ENCODE measurements at regions not wholly inside any gene's neighbourhood (a gene's known extent, or its start where the extent isn't known, plus 50 kb on each side); places are given as distances from the start of the nearest gene placed in this dataset.

- intact Hi-C loops (cut with micrococcal nuclease), result no loop called here
- TF ChIP-seq CTCF (IDR thresholded peaks at IDR 0.05; ENCODE audit: unreplicated experiment), result no peak
- Mint-ChIP-seq H3K27me3 (ENCODE audit: insufficient read depth, unreplicated experiment) (no peaks in the 10 kb centered on the region), H3K4me1 (ENCODE audit: insufficient read depth, unreplicated experiment) (no peaks in the 10 kb centered on the region), H3K9me3 (ENCODE audit: unreplicated experiment) (no peaks in the 10 kb centered on the region), H3K27ac (ENCODE audit: low read depth, unreplicated experiment) (no peak overlapping the region), H3K4me3 (ENCODE audit: unreplicated experiment) (no peak overlapping the region), H3K36me3 (ENCODE audit: insufficient read depth, unreplicated experiment) (no peaks in the 10 kb centered on the region)
- ChIA-PET POLR2A (no interaction called here), CTCF (no interaction called here)
- DNase-seq (ENCODE audit: unreplicated experiment), result no peak
- BruUV-seq (replicated peaks), result no TSS peak
Measured at GRCh38 chr12:34386016-34386415, 363.7 kb downstream of the ALG10 start.

GRCh38 chr12:34386621-34387255 lies 364.4 kb downstream of the ALG10 start:
- Mint-ChIP-seq H3K27ac (ENCODE audit: low read depth, unreplicated experiment) (no peak overlapping the region), H3K9me3 (ENCODE audit: unreplicated experiment) (no peaks in the 10 kb centered on the region), H3K36me3 (ENCODE audit: insufficient read depth, unreplicated experiment) (no peaks in the 10 kb centered on the region), H3K4me1 (ENCODE audit: insufficient read depth, unreplicated experiment) (no peaks in the 10 kb centered on the region), H3K27me3 (ENCODE audit: insufficient read depth, unreplicated experiment) (no peaks in the 10 kb centered on the region), H3K4me3 (ENCODE audit: unreplicated experiment) (no peak overlapping the region)
- intact Hi-C loops (cut with micrococcal nuclease), result no loop called here
- TF ChIP-seq CTCF (IDR thresholded peaks at IDR 0.05; ENCODE audit: unreplicated experiment), result no peak
- DNase-seq (ENCODE audit: unreplicated experiment), result no peak
- no TSS peak for BruUV-seq (replicated peaks)
- CTCF ChIA-PET, result no interaction called here
- POLR2A ChIA-PET, result no interaction called here

- Mint-ChIP-seq H3K27me3 (ENCODE audit: insufficient read depth, unreplicated experiment) (no peaks in the 10 kb centered on the region), H3K9me3 (ENCODE audit: unreplicated experiment) (no peaks in the 10 kb centered on the region), H3K36me3 (ENCODE audit: insufficient read depth, unreplicated experiment) (no peaks in the 10 kb centered on the region), H3K4me1 (ENCODE audit: insufficient read depth, unreplicated experiment) (no peaks in the 10 kb centered on the region), H3K4me3 (ENCODE audit: unreplicated experiment) (no peak overlapping the region), H3K27ac (ENCODE audit: low read depth, unreplicated experiment) (no peak overlapping the region)
- intact Hi-C loops (cut with micrococcal nuclease), result no loop called here
- no peak for TF ChIP-seq CTCF (IDR thresholded peaks at IDR 0.05; ENCODE audit: unreplicated experiment)
- ChIA-PET CTCF (no interaction called here), POLR2A (no interaction called here)
- no peak for DNase-seq (ENCODE audit: unreplicated experiment)
- BruUV-seq (replicated peaks), result no TSS peak
Measured at GRCh38 chr12:34387711-34388635, 365.7 kb downstream of the ALG10 start.

- ChIA-PET POLR2A (no interaction called here), CTCF (no interaction called here)
- intact Hi-C loops (cut with micrococcal nuclease), result no loop called here
- TF ChIP-seq CTCF (IDR thresholded peaks at IDR 0.05; ENCODE audit: unreplicated experiment), result no peak
- H3K36me3 Mint-ChIP-seq (ENCODE audit: insufficient read depth, unreplicated experiment), result no peaks in the 10 kb centered on the region
- no peaks in the 10 kb centered on the region for H3K27me3 Mint-ChIP-seq (ENCODE audit: insufficient read depth, unreplicated experiment)
- H3K27ac Mint-ChIP-seq (ENCODE audit: low read depth, unreplicated experiment), result no peak overlapping the region
- no peak overlapping the region for H3K4me3 Mint-ChIP-seq (ENCODE audit: unreplicated experiment)
- no peaks in the 10 kb centered on the region for H3K9me3 Mint-ChIP-seq (ENCODE audit: unreplicated experiment)
- DNase-seq (ENCODE audit: unreplicated experiment), result no peak
- BruUV-seq (replicated peaks), result no TSS peak
- H3K4me1 Mint-ChIP-seq (ENCODE audit: insufficient read depth, unreplicated experiment), result no peaks in the 10 kb centered on the region
Measured at GRCh38 chr12:34388636-34389377, 366.5 kb downstream of the ALG10 start.

All from MCF 10A (cell line).